ENCODE measurements at regions not wholly inside any gene's neighbourhood (a gene's known extent, or its start where the extent isn't known, plus 50 kb on each side); places are given as distances from the start of the nearest gene placed in this dataset.

- TF ChIP-seq CTCF (IDR thresholded peaks at IDR 0.05; ENCODE audit: control extremely low read depth in 1 of 3, insufficient read depth in 1 of 3, low read depth in 1 of 3, low read length in 3 of 3), result no peak
- TF ChIP-seq MAX (IDR thresholded peaks at IDR 0.05), result no peak
- no peak for TF ChIP-seq CEBPB (IDR thresholded peaks at IDR 0.05; ENCODE audit: low read depth, low read length)
- no peak for TF ChIP-seq POLR2AphosphoS5 (IDR thresholded peaks at IDR 0.05; ENCODE audit: low read depth, low read length)
- no peak for TF ChIP-seq SP1 (IDR thresholded peaks at IDR 0.05; ENCODE audit: low read depth, low read length)
- no peak for TF ChIP-seq EZH2 (IDR thresholded peaks at IDR 0.05; ENCODE audit: low read depth, low read length, severe bottlenecking)
- no peak for TF ChIP-seq TBP (IDR thresholded peaks at IDR 0.05; ENCODE audit: low read depth, low read length)
- no peak for TF ChIP-seq EP300 (IDR thresholded peaks at IDR 0.05; ENCODE audit: borderline replicate concordance in 1 of 2, low read depth in 2 of 2, low read length in 2 of 2)
- no peak for TF ChIP-seq GABPA (IDR thresholded peaks at IDR 0.05; ENCODE audit: borderline replicate concordance, insufficient read depth, low read length)
- no peak for TF ChIP-seq RNF2 (IDR thresholded peaks at IDR 0.05; ENCODE audit: borderline replicate concordance, low read depth, low read length, missing control alignments, poor library complexity, severe bottlenecking)
- no peak for TF ChIP-seq CHD2 (IDR thresholded peaks at IDR 0.05; ENCODE audit: low read length)
- TF ChIP-seq YY1 (IDR thresholded peaks at IDR 0.05; ENCODE audit: low read depth, low read length), result no peak
- TF ChIP-seq SIN3A (conservative IDR thresholded peaks at IDR 0.05 in 1 of 2, IDR thresholded peaks at IDR 0.05 in 1 of 2; ENCODE audit: low read depth in 1 of 2, low read length in 2 of 2), result no peak
Observed at GRCh38 chrX:40988100-40988499, 97.1 kb upstream of the USP9X start.

Measured in H1 (cell line).